Fibroblast of gingiva (primary cell): ENCODE measurements at regions not wholly inside any gene's neighbourhood (a gene's known extent, or its start where the extent isn't known, plus 50 kb on each side); places are given as distances from the start of the nearest gene placed in this dataset.
"Not testable (repeated sequence)": the region's sequence is repeated elsewhere in the genome, so short reads cannot be mapped to it uniquely, and the experiment has no call there.

Source experiments
- DNase-seq: peaks from one replicate; pipeline ENCODE4 v3.0.0-alpha.2; 2011; ENCODE audit warnings: low read depth

- no peak for DNase-seq
Measured at GRCh38 chr9:6160579-6160978, 55.0 kb upstream of the IL33 start.

DNA sequence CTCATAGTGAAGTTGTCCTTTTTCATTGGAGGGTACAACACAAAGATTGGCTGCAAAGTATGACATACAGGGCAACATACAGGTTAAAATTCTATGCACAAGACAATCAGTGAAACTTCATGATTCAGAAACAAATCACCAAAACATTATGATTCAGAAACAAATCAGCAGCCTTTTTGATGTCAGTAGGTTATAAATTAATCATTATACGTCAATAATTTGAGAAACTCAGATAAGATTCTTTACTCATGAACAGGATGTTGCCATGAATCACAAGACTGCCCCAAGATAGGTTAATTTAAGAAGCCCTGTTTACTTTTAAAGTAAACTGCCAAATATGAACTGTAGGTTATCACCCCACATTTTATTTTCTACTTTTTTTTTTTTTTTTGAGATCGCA, 62.2 kb upstream of the IL33 start:
- DNase-seq, result no peak

- no peak for DNase-seq
Measured at GRCh38 chr9:6152788-6153187, 62.8 kb upstream of the IL33 start.

DNA sequence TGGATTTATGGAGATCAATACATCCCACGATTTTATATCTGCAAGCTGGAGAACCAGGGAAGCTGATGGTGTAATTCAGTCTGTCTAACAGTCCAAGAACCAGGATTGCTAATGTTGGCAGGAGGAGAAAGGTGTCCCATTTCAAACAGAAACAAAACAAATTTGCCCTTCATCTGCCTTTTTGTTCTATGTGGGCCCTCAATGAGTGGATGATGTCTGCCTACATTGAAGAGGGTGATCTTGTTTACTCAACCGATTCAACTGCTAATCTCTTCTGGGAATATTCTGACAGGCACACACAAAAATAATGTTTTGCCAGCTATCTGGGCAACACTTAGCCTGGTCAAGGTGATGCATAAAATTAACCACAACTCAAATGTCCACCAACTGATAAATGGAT, 65.1 kb upstream of the IL33 start:
- no peak for DNase-seq

DNA sequence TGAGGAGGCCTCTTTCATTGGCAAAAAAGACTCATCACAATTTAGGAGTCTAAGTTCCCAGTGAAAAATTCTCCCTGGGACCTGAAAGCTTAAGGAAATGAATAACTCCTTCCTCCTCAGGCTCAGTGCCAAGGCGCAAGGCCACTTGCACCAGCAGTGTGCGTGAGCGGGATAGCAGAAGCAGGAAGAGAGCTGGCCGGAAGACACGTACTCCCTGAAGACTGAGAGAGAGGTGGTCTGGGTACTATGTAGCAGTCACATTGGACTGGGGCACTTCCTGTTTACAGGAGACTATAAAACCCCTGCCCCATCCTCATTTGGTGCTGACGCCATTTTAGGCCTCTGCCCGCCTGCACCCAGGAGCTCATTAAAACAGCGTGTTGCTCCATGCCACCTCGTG, 66.3 kb upstream of the IL33 start:
- no peak for DNase-seq

DNA sequence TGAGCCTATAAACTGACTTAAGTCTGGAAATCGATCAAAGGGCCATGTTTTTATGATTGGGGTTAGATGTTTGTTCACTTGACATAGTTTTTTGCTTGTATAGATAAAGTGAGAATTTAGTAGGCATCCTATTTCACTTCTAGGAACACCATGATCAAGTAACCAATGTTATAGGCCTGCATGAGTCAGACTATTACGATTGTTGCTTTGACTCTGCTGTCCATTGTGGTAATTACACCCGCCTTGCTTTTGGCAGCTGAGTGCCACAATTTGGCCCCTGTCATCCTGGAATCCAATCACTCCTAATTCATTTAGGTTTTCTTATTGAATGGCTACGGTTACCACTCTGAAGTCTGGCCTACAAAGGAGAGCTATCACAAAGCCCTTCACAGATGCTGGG, 67.8 kb upstream of the IL33 start:
- no peak for DNase-seq

DNA sequence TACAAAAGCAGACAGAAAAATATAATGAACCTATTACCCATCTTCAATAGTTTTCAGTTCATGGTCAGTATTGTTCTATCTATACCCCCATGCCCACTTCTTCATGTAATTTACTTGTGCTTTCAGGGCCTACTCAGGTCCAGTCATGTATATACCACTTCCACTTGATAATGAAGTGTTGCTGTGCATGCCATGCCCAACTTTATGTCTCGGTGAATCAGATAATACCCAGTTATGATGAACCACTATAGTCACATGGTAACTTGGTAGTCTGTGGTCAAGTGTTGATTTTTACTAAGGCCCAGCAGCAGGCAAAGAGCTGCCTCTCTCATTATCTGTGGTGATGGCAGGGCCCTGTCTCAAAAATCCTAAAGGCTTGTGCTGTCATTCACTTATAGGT, 70.7 kb upstream of the IL33 start:
- DNase-seq, result no peak

GRCh38 chr9:6142799-6143454, 72.7 kb upstream of the IL33 start:
- no peak for DNase-seq

GRCh38 chr9:6135780-6136179, 79.8 kb upstream of the IL33 start:
- not testable (repeated sequence) for DNase-seq

GRCh38 chr9:6134661-6135180, 80.9 kb upstream of the IL33 start:
- DNase-seq, result no peak

DNA sequence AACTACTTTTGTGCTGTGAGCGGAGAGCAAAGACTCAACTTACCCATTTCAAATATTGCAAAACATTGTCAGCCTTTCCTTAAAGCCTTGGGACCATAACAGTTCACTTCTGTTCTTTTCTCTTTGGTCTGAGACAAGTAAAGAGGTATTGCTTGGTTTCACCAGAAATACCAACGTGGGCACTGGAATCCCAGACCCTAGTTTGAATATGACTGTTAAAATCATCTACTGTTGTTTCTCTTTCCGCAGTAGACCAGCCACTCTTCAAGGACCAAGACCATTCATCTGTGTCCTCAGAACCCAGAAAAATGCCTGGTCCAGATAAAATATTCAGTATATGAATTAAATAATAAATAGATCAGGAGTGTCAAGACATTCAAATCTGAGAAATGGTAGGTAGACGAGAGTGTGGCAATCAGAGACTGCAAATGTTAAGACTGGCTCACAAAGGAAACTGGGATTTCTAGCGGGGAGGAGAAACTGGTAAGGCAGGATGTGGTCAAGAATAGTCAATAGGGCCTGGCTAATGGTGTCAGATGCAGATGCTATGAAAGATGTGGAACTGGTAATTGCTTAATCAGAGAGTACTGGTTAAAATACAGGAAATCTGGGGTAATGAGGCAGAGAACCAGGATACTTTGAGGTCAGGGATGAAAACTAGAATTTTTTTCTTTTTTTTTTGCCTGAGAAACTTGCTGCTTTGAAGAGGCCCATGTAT, 82.1 kb upstream of the IL33 start:
- DNase-seq, result no peak

GRCh38 chr9:6132650-6133049, 83.0 kb upstream of the IL33 start:
- DNase-seq, result no peak

DNA sequence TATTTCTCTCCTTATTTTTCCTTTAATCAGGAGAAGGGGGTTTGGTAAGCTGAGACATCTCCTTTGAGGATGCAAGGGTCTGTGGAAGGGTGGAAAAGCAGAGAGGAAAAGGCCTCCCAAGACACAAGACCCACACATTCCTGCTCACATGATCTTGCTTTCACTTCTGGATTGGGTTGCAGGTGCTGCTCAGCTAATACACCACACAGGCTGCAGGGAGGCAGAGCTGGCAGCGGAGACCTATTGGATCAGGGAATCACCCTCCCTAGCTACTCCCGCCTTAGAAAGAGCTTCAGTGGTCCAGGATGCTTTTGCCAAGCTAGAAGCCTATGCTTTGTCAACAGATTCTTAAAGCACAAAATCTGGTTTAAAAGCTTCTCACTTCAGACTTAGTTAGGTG, 87.6 kb upstream of the IL33 start:
- no peak for DNase-seq

GRCh38 chr9:6126377-6126776, 89.2 kb upstream of the IL33 start:
- DNase-seq, result no peak

- no peak for DNase-seq
Measured at GRCh38 chr9:6123416-6123815, 92.2 kb upstream of the IL33 start.

DNA sequence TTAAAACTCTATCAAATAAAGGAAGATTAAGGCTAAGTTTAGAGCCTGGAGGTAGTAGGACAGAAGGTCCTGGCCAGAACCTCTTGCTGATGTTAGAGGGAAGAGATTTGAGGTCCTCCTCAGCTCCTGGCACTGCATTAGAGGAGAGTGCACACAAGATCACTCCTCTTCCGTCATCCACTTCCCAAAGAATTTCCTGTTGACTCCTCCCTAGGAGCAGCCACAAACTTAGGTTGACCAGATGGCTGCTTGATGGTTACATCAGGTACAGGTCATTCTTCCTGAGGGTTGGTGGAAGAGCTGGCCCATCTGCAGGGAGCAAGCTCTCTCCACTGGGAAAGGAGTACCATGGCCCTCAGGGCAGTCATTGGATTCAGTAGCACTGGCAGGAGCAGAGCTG, 93.9 kb upstream of the IL33 start:
- no peak for DNase-seq

GRCh38 chr9:6114424-6114823, 99.0 kb upstream of the RANBP6 start:
- DNase-seq, result no peak

DNA sequence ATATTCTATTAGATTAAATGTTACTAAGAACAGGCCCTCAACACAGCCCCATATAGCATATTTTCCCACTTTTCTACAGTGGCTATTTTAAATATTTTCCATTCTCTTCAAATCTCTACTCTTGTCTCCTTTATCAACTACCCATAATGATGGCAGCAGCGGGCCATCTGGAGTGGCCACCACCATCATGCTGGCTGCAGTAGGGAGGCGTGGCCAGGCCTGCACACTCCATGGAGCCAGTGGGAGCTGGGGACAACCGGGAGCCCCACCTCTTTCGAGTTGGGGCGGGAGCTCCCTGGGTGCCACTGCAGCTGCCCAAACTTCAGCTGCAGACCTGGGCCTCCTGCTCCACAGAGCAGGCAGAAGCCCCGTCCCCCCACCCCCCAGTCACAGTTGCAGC, 98.4 kb upstream of the RANBP6 start:
- no peak for DNase-seq

DNA sequence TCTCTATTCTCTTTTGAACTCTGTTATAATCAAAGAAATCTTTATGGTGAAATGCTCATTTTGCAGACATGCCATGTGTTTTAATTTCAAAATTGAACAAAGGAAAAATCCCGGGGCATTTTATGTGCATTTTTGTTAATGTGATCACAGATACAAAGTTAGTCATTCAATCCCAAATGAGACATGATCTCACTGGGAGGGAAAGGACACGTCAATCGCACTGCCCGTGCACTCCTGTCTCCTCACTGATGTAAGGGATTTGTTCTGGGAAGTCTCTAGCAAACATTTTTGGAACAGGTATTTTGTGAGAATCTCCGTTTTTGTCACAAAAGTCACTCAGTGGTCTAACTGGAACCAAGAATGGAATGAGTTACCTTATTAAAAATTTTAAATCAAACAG, 97.9 kb upstream of the RANBP6 start:
- no peak for DNase-seq

- DNase-seq, result peak; percentile 69
Measured at GRCh38 chr9:6109986-6110385, 94.6 kb upstream of the RANBP6 start.

- DNase-seq, result no peak
Measured at GRCh38 chr9:6109571-6109970, 94.1 kb upstream of the RANBP6 start.

DNA sequence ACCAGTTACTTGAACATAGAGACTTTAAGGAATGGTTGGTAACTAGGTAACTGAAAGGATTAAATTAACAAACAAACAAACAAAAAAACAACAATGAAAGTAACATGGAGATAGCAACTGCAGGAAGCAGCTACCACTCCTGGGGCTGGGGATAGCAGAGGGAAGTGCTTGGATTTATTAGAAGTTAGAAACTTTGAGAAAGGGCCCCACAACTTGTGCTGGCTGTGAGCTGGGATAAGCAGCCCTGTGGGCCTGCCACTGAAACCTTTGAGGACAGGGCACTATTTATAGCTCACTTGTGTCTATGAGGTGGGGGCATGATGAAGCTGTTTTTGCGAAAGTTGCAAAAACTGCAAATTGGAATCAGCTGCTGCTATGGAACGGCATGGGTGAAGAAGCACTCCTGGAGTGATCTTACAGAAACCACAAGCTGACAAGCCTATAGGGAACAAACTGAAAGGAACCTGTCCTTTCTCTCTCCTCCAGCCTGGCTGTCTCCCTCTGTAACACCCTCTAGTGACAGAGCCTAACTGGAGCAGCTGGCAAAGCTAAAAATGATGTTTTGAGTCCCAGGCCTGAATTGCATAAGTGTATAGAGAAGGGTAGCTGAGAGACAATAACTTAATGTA, 91.4 kb upstream of the RANBP6 start:
- peak; percentile 94 for DNase-seq

- DNase-seq, result no peak
Measured at GRCh38 chr9:6105738-6106137, 90.3 kb upstream of the RANBP6 start.
